ENCODE measurements at regions not wholly inside any gene's neighbourhood (a gene's known extent, or its start where the extent isn't known, plus 50 kb on each side); places are given as distances from the start of the nearest gene placed in this dataset.

GRCh38 chr14:101451166-101451565, 110.1 kb upstream of the DIO3 start:
- TF ChIP-seq CTCF (conservative IDR thresholded peaks at IDR 0.05; ENCODE audit: low read length) (no peak), EZH2phosphoT487 (IDR thresholded peaks at IDR 0.05; ENCODE audit: borderline replicate concordance, low read depth, low read length) (no peak)

Measured in OCI-LY7 (cell line).